Glutamatergic neuron (in vitro differentiated cells): ENCODE measurements at regions not wholly inside any gene's neighbourhood (a gene's known extent, or its start where the extent isn't known, plus 50 kb on each side); places are given as distances from the start of the nearest gene placed in this dataset.

Experiments
- DNase-seq: peaks from one replicate; pipeline ENCODE4 v3.0.0; 2022
- H3K27ac Mint-ChIP-seq: one replicate; pipeline ENCODE4 v1.8.0; 2020; ENCODE audit warnings: mild to moderate bottlenecking, mixed read lengths, inconsistent platforms; ENCODE audit not compliant: unreplicated experiment
- H3K27me3 Mint-ChIP-seq: one replicate; pipeline ENCODE4 v1.8.0; 2020; ENCODE audit warnings: mild to moderate bottlenecking, moderate library complexity, mixed read lengths, inconsistent platforms; ENCODE audit not compliant: unreplicated experiment
- H3K36me3 Mint-ChIP-seq: one replicate; pipeline ENCODE4 v1.8.0; 2020; ENCODE audit warnings: mild to moderate bottlenecking, mixed read lengths, inconsistent platforms; ENCODE audit not compliant: unreplicated experiment
- H3K4me1 Mint-ChIP-seq: one replicate; pipeline ENCODE4 v1.8.0; 2020; ENCODE audit warnings: mild to moderate bottlenecking, low read depth, mixed read lengths, inconsistent platforms; ENCODE audit not compliant: unreplicated experiment
- H3K4me3 Mint-ChIP-seq: one replicate; pipeline ENCODE4 v1.8.0; 2020; ENCODE audit warnings: mild to moderate bottlenecking, mixed read lengths, inconsistent platforms; ENCODE audit not compliant: unreplicated experiment
- H3K9me3 Mint-ChIP-seq: one replicate; pipeline ENCODE4 v1.8.0; 2020; ENCODE audit warnings: mild to moderate bottlenecking, moderate library complexity, mixed read lengths, inconsistent platforms; ENCODE audit not compliant: unreplicated experiment
- CTCF ChIP-seq: fragments of 200-600 bp; sonication (generic); IDR thresholded peaks from one replicate; pipeline ENCODE4 v1.5.0; 2021; ENCODE audit not compliant: partially characterized antibody, unreplicated experiment

- no peaks in the 10 kb centered on the region for H3K36me3 Mint-ChIP-seq
- no peak for DNase-seq
- TF ChIP-seq CTCF = no peak
- H3K27ac Mint-ChIP-seq = no peak overlapping the region
- no peaks in the 10 kb centered on the region for H3K9me3 Mint-ChIP-seq
- peaks cover 2% of the 10 kb centered on the region for H3K27me3 Mint-ChIP-seq
- H3K4me1 Mint-ChIP-seq = peaks cover 1% of the 10 kb centered on the region
- no peak overlapping the region for H3K4me3 Mint-ChIP-seq
These were observed 660.8 kb upstream of the UBE2E2 start for GRCh38 chr3:22542311-22542710.

- DNase-seq = no peak
- no peak for TF ChIP-seq CTCF
- Mint-ChIP-seq H3K4me1 (no peaks in the 10 kb centered on the region), H3K27me3 (no peaks in the 10 kb centered on the region), H3K9me3 (no peaks in the 10 kb centered on the region), H3K27ac (no peak overlapping the region), H3K36me3 (no peaks in the 10 kb centered on the region), H3K4me3 (no peak overlapping the region)
These were observed 647.2 kb upstream of the UBE2E2 start for GRCh38 chr3:22555753-22556435.

GRCh38 chr3:22565393-22565792 is 637.7 kb upstream of the UBE2E2 start:
- Mint-ChIP-seq H3K27ac (no peak overlapping the region), H3K4me3 (no peak overlapping the region), H3K4me1 (peaks cover 3% of the 10 kb centered on the region), H3K27me3 (no peaks in the 10 kb centered on the region), H3K36me3 (no peaks in the 10 kb centered on the region), H3K9me3 (no peaks in the 10 kb centered on the region)
- DNase-seq = no peak
- no peak for TF ChIP-seq CTCF

- Mint-ChIP-seq H3K27ac (no peak overlapping the region), H3K36me3 (no peaks in the 10 kb centered on the region), H3K4me3 (no peak overlapping the region), H3K9me3 (no peaks in the 10 kb centered on the region), H3K27me3 (no peaks in the 10 kb centered on the region), H3K4me1 (peaks cover 5% of the 10 kb centered on the region)
- no peak for DNase-seq
- TF ChIP-seq CTCF = no peak
These were observed 634.8 kb upstream of the UBE2E2 start for GRCh38 chr3:22568285-22568684.

GRCh38 chr3:22569570-22569969 is 633.6 kb upstream of the UBE2E2 start:
- Mint-ChIP-seq H3K4me1 (peaks cover 5% of the 10 kb centered on the region), H3K27ac (no peak overlapping the region), H3K36me3 (no peaks in the 10 kb centered on the region), H3K4me3 (no peak overlapping the region), H3K27me3 (no peaks in the 10 kb centered on the region), H3K9me3 (no peaks in the 10 kb centered on the region)
- TF ChIP-seq CTCF = no peak
- DNase-seq = no peak
